ENCODE measurements at regions not wholly inside any gene's neighbourhood (a gene's known extent, or its start where the extent isn't known, plus 50 kb on each side); places are given as distances from the start of the nearest gene placed in this dataset.

GRCh38 chr16:65624666-65625065 is 502.8 kb upstream of the CDH11 start:
- FAIRE-seq: no peak
- Histone ChIP-seq H3K27ac (ENCODE audit: extremely low read length, insufficient read depth, low read length) (no peak overlapping the region), H3K4me2 (ENCODE audit: low read depth, low read length) (no peak overlapping the region), H3K4me1 (ENCODE audit: insufficient read depth, low read length) (no peaks in the 10 kb centered on the region), H4K20me1 (ENCODE audit: insufficient read depth, low read length) (no peaks in the 10 kb centered on the region), H3K36me3 (replicated peaks in 1 of 2; ENCODE audit: control insufficient read depth in 1 of 2, insufficient read depth in 2 of 2, low read length in 2 of 2) (no peaks in the 10 kb centered on the region), H2AFZ (ENCODE audit: low read length) (no peak overlapping the region), H3K79me2 (ENCODE audit: insufficient read depth, low read length) (no peaks in the 10 kb centered on the region), H3K4me3 (replicated peaks in 1 of 3; ENCODE audit: insufficient read depth in 1 of 3, low read depth in 2 of 3, low read length in 3 of 3) (no peak overlapping the region), H3K27me3 (ENCODE audit: control insufficient read depth in 1 of 2, insufficient read depth in 2 of 2, low read length in 2 of 2) (peaks cover 0 to 9% of the 10 kb centered on the region in 2 experiments; a peak in 2 of 5 replicates), H3K9ac (ENCODE audit: insufficient read depth, low read depth, low read length) (no peak overlapping the region), H3K9me3 (ENCODE audit: low read length) (no peaks in the 10 kb centered on the region)
- WGBS (ENCODE audit: low lambda C conversion rate): 47% methylated on average over 2 of the region's 2 CpGs
- CTCF ChIA-PET (ENCODE audit: low intra/inter-chr PET ratio, low total read pairs): no interaction called here
- POLR2A ChIA-PET: no interaction called here
- in situ Hi-C loops (cut with HindIII; ENCODE audit: extremely low pct_ligation_motif_present, low pct_unique_long_range_greater_than_20kb) (no loop called here), intact Hi-C loops (cut with micrococcal nuclease; ENCODE audit: unreplicated experiment) (no loop called here)
- no peak for DNase-seq (ENCODE audit: low spot score)
- BruUV-seq (replicated peaks): no TSS peak
- no peak for ATAC-seq
- TF ChIP-seq ZBTB40 (IDR thresholded peaks at IDR 0.05): no peak
- no peak for TF ChIP-seq ZBTB40 (CRISPR knock-in tag; IDR thresholded peaks at IDR 0.05)
- no peak for TF ChIP-seq TP53 (CRISPR knock-in tag; conservative IDR thresholded peaks at IDR 0.05)
- TF ChIP-seq, protein P1, sequence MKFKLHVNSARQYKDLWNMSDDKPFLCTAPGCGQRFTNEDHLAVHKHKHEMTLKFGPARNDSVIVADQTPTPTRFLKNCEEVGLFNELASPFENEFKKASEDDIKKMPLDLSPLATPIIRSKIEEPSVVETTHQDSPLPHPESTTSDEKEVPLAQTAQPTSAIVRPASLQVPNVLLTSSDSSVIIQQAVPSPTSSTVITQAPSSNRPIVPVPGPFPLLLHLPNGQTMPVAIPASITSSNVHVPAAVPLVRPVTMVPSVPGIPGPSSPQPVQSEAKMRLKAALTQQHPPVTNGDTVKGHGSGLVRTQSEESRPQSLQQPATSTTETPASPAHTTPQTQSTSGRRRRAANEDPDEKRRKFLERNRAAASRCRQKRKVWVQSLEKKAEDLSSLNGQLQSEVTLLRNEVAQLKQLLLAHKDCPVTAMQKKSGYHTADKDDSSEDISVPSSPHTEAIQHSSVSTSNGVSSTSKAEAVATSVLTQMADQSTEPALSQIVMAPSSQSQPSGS (CRISPR knock-in tag; IDR thresholded peaks at IDR 0.05): no peak
- no peak for TF ChIP-seq NONO (IDR thresholded peaks at IDR 0.05)
- no peak for TF ChIP-seq NONO (CRISPR knock-in tag; conservative IDR thresholded peaks at IDR 0.05)
- no peak for TF ChIP-seq ZKSCAN5 (CRISPR knock-in tag; IDR thresholded peaks at IDR 0.05)
- TF ChIP-seq RAD51 (IDR thresholded peaks at IDR 0.05; ENCODE audit: borderline replicate concordance): no peak
- no peak for TF ChIP-seq ZNF83 (CRISPR knock-in tag; IDR thresholded peaks at IDR 0.05; ENCODE audit: borderline replicate concordance)
- no peak for TF ChIP-seq HES4 (CRISPR knock-in tag; IDR thresholded peaks at IDR 0.05; ENCODE audit: borderline replicate concordance)
- TF ChIP-seq RFX3 (CRISPR knock-in tag; IDR thresholded peaks at IDR 0.05): no peak
- no peak for TF ChIP-seq SETDB1 (CRISPR knock-in tag; IDR thresholded peaks at IDR 0.05; ENCODE audit: borderline replicate concordance)
- TF ChIP-seq NPAS2 (CRISPR knock-in tag; IDR thresholded peaks at IDR 0.05; ENCODE audit: borderline replicate concordance): no peak
